CD4-positive, alpha-beta memory T cell (primary cell): ENCODE measurements at regions not wholly inside any gene's neighbourhood (a gene's known extent, or its start where the extent isn't known, plus 50 kb on each side); places are given as distances from the start of the nearest gene placed in this dataset.

ENCODE experiments used
- CTCF ChIA-PET: fragments of 350-600 bp; sonication (Branson Sonifier 250); formaldehyde crosslinking; loops from one replicate; lab custom pipeline; 2021; ENCODE audit warnings: inconsistent platforms; ENCODE audit not compliant: partially characterized antibody; lab: Charles Lee
- POLR2A ChIA-PET: fragments of 350-600 bp; sonication (Branson Sonifier 250); formaldehyde crosslinking; loops from one replicate; lab custom pipeline; 2021; ENCODE audit not compliant: partially characterized antibody; lab: Charles Lee
- DNase-seq, 5 donors: peaks; one replicate each; pipeline versions ENCODE4 v3.0.0 to v3.0.0-alpha.2; 2020 to 2022; ENCODE audit warnings: mixed read lengths in 1 of 5
- H3K27ac ChIP-seq: one replicate; pipeline ENCODE4 v1.7.0; 2013; ENCODE audit warnings: low read depth, low read length
- H3K27me3 ChIP-seq: 2 replicates; pipeline ENCODE4 v1.7.0; 2013; ENCODE audit warnings: mild to moderate bottlenecking, low read length, moderate library complexity; ENCODE audit not compliant: insufficient read depth
- H3K36me3 ChIP-seq: 2 replicates; pipeline ENCODE4 v1.7.0; 2013; ENCODE audit warnings: mild to moderate bottlenecking, low read length, moderate library complexity; ENCODE audit not compliant: insufficient read depth
- H3K4me1 ChIP-seq: 2 replicates; pipeline ENCODE4 v1.7.0; 2013; ENCODE audit warnings: mild to moderate bottlenecking, low read length, moderate library complexity; ENCODE audit not compliant: insufficient read depth
- H3K4me3 ChIP-seq, 2 donors: one replicate each; pipeline ENCODE4 v1.7.0; 2013; ENCODE audit warnings: low read length in 2 of 2, mild to moderate bottlenecking in 1 of 2
- H3K9me3 ChIP-seq, 2 donors: one replicate each; pipeline ENCODE4 v1.7.0; 2013; ENCODE audit warnings: low read length in 2 of 2, control low read depth in 1 of 2; ENCODE audit not compliant: control insufficient read depth in 1 of 2
- H3K27ac Mint-ChIP-seq, 7 donors: one replicate each; pipeline ENCODE4 v1.8.0; 2020 to 2021; ENCODE audit warnings: mixed read lengths in 7 of 7, mild to moderate bottlenecking in 6 of 7, inconsistent platforms in 3 of 7, moderate library complexity in 3 of 7
- H3K27me3 Mint-ChIP-seq, 2 donors: one replicate each; pipeline ENCODE4 v1.8.0; 2020 to 2021; ENCODE audit warnings: mixed read lengths in 2 of 2
- H3K36me3 Mint-ChIP-seq, 2 donors: one replicate each; pipeline ENCODE4 v1.8.0; 2020 to 2021; ENCODE audit warnings: mixed read lengths in 2 of 2, inconsistent platforms in 1 of 2, mild to moderate bottlenecking in 1 of 2
- H3K4me1 Mint-ChIP-seq, 4 donors: one replicate each; pipeline ENCODE4 v1.8.0; 2020 to 2021; ENCODE audit warnings: mixed read lengths in 4 of 4, mild to moderate bottlenecking in 1 of 4
- H3K4me3 Mint-ChIP-seq, 8 donors: one replicate each; pipeline ENCODE4 v1.8.0; 2020 to 2021; ENCODE audit warnings: mixed read lengths in 8 of 8, mild to moderate bottlenecking in 7 of 8, moderate library complexity in 6 of 8, inconsistent platforms in 3 of 8
- H3K9me3 Mint-ChIP-seq, 8 donors: one replicate each; pipeline ENCODE4 v1.8.0; 2020 to 2021; ENCODE audit warnings: mixed read lengths in 8 of 8, mild to moderate bottlenecking in 5 of 8, inconsistent platforms in 3 of 8, moderate library complexity in 1 of 8
- intact Hi-C: fragments of 100-400 bp; cut with micrococcal nuclease; formaldehyde crosslinking; loops from one replicate; pipeline ENCODE4 v1.15.1; 2023

DNA sequence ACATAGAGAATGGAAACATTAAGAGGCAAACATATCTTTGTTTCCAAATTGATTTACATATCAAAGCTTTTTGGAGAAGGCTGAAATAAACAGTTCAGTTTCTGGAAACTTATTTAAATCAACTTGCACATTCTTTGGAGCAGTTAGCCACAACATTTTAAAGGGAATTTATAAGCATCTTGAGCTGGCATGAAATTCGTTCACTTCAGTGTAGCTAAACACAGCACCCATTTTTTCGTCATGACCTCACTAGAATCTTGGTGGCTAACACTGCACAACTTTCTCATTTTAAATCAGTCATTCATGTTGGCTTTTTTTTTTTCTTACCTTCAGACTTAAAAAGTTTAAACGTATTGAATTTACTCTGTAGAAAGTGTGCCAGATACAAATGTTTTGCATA is 1139.9 kb upstream of the FLRT2 start:
- DNase-seq: no peak
- Mint-ChIP-seq H3K4me3 (no peak overlapping the region), H3K36me3 (no peaks in the 10 kb centered on the region), H3K9me3 (peaks cover 2 to 33% (median 17%) of the 10 kb centered on the region in 8 donors), H3K4me1 (no peaks in the 10 kb centered on the region), H3K27ac (no peak overlapping the region), H3K27me3 (no peaks in the 10 kb centered on the region)
- no peaks in the 10 kb centered on the region for H3K4me1 ChIP-seq
- ChIA-PET POLR2A (no interaction called here), CTCF (no interaction called here)
- H3K36me3 ChIP-seq: no peaks in the 10 kb centered on the region
- no peak overlapping the region for H3K27ac ChIP-seq
- intact Hi-C loops: no loop called here
- no peaks in the 10 kb centered on the region for H3K9me3 ChIP-seq
- H3K27me3 ChIP-seq: no peaks in the 10 kb centered on the region
- no peak overlapping the region for H3K4me3 ChIP-seq

DNA sequence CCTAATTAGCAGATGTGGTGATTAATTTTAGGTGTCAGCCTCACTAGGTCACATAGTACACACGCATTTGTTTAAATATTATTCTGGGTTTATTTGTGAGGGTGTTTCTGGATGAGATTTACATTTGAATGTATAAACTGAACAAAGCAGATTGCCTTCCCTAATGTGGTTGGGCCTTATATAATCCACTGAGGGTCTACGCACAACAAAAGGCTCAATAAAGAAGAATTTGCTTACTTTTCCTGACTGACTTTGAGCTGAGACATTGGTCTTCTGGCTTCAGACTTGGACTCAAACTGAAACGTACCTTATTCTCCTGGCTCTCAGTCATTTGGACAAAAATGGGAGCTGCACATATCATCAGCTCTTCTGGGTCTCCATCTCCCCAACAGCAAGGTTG is 1132.3 kb upstream of the FLRT2 start:
- CTCF ChIA-PET: no interaction called here
- H3K9me3 Mint-ChIP-seq: peaks cover 0 to 24% (median 20%) of the 10 kb centered on the region in 8 donors
- H3K27ac Mint-ChIP-seq: no peak overlapping the region
- Histone ChIP-seq H3K27me3 (no peaks in the 10 kb centered on the region), H3K4me3 (no peak overlapping the region), H3K27ac (no peak overlapping the region), H3K9me3 (peaks cover 0 to 5% of the 10 kb centered on the region in 2 donors), H3K4me1 (no peaks in the 10 kb centered on the region), H3K36me3 (no peaks in the 10 kb centered on the region)
- no peak for DNase-seq
- POLR2A ChIA-PET: no interaction called here
- H3K27me3 Mint-ChIP-seq: no peaks in the 10 kb centered on the region
- no peak overlapping the region for H3K4me3 Mint-ChIP-seq
- H3K36me3 Mint-ChIP-seq: no peaks in the 10 kb centered on the region
- intact Hi-C loops: no loop called here
- H3K4me1 Mint-ChIP-seq: no peaks in the 10 kb centered on the region

- Histone ChIP-seq H3K4me3 (no peak overlapping the region), H3K36me3 (no peaks in the 10 kb centered on the region), H3K27ac (no peak overlapping the region), H3K4me1 (no peaks in the 10 kb centered on the region), H3K9me3 (peaks cover 0 to 5% of the 10 kb centered on the region in 2 donors), H3K27me3 (no peaks in the 10 kb centered on the region)
- no peaks in the 10 kb centered on the region for H3K4me1 Mint-ChIP-seq
- no peaks in the 10 kb centered on the region for H3K27me3 Mint-ChIP-seq
- POLR2A ChIA-PET: no interaction called here
- H3K4me3 Mint-ChIP-seq: no peak overlapping the region
- no peaks in the 10 kb centered on the region for H3K36me3 Mint-ChIP-seq
- CTCF ChIA-PET: no interaction called here
- DNase-seq: no peak
- intact Hi-C loops: no loop called here
- peaks cover 0 to 23% (median 19%) of the 10 kb centered on the region in 8 donors for H3K9me3 Mint-ChIP-seq
- H3K27ac Mint-ChIP-seq: no peak overlapping the region
Observed at GRCh38 chr14:84399296-84399910, 1130.5 kb upstream of the FLRT2 start.

- Mint-ChIP-seq H3K27ac (no peak overlapping the region), H3K27me3 (no peaks in the 10 kb centered on the region), H3K4me3 (no peak overlapping the region), H3K9me3 (peaks cover 0 to 20% (median 14%) of the 10 kb centered on the region in 8 donors), H3K36me3 (no peaks in the 10 kb centered on the region), H3K4me1 (no peaks in the 10 kb centered on the region)
- DNase-seq: no peak
- CTCF ChIA-PET: no interaction called here
- peaks cover 0 to 5% of the 10 kb centered on the region in 2 donors for H3K9me3 ChIP-seq
- no peak overlapping the region for H3K27ac ChIP-seq
- H3K4me1 ChIP-seq: no peaks in the 10 kb centered on the region
- no peak overlapping the region for H3K4me3 ChIP-seq
- H3K36me3 ChIP-seq: no peaks in the 10 kb centered on the region
- no peaks in the 10 kb centered on the region for H3K27me3 ChIP-seq
- POLR2A ChIA-PET: no interaction called here
- intact Hi-C loops: no loop called here
Observed at GRCh38 chr14:84401631-84402030, 1128.3 kb upstream of the FLRT2 start.

DNA sequence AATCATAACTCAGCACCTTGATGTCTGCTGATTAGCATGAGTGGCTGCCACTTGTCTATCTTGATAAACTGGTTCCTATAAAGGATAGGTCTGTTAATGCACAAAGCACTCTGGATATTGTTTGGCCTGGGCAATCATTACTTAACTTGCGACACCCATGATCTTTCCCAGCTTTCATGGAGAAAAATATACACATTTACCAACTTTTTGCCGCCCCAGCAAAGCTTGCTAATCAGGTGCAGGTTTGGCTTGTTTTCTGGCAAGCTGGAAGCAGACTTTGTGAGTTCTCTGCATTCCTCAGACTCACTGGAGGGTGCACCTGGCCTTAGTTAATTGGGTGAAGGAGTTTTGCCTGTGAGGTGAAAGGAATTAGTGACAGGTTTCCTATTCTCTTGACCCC is 1126.4 kb upstream of the FLRT2 start:
- no peaks in the 10 kb centered on the region for H3K36me3 Mint-ChIP-seq
- intact Hi-C loops: no loop called here
- H3K9me3 Mint-ChIP-seq: peaks cover 0 to 20% (median 12%) of the 10 kb centered on the region in 8 donors
- no peaks in the 10 kb centered on the region for H3K27me3 ChIP-seq
- ChIA-PET CTCF (no interaction called here), POLR2A (no interaction called here)
- H3K4me1 Mint-ChIP-seq: no peaks in the 10 kb centered on the region
- H3K4me1 ChIP-seq: no peaks in the 10 kb centered on the region
- no peaks in the 10 kb centered on the region for H3K36me3 ChIP-seq
- no peak overlapping the region for H3K27ac ChIP-seq
- H3K4me3 Mint-ChIP-seq: no peak overlapping the region
- H3K9me3 ChIP-seq: peaks cover 0 to 5% of the 10 kb centered on the region in 2 donors
- no peak for DNase-seq
- no peak overlapping the region for H3K27ac Mint-ChIP-seq
- no peak overlapping the region for H3K4me3 ChIP-seq
- H3K27me3 Mint-ChIP-seq: no peaks in the 10 kb centered on the region

- intact Hi-C loops: no loop called here
- Mint-ChIP-seq H3K4me1 (no peaks in the 10 kb centered on the region), H3K4me3 (no peak overlapping the region), H3K27ac (no peak overlapping the region), H3K9me3 (peaks cover 0 to 18% (median 12%) of the 10 kb centered on the region in 8 donors), H3K36me3 (no peaks in the 10 kb centered on the region), H3K27me3 (no peaks in the 10 kb centered on the region)
- Histone ChIP-seq H3K4me3 (no peak overlapping the region), H3K36me3 (no peaks in the 10 kb centered on the region), H3K9me3 (peaks cover 0 to 5% of the 10 kb centered on the region in 2 donors), H3K4me1 (no peaks in the 10 kb centered on the region), H3K27me3 (no peaks in the 10 kb centered on the region), H3K27ac (no peak overlapping the region)
- no peak for DNase-seq
- ChIA-PET CTCF (interaction anchor here (0.6 kb wide), 1 partner anchor 27 kb away, joined by 4 read pairs; no protein-coding TSS in a partner anchor), POLR2A (no interaction called here)
Observed at GRCh38 chr14:84404246-84404645, 1125.7 kb upstream of the FLRT2 start.

DNA sequence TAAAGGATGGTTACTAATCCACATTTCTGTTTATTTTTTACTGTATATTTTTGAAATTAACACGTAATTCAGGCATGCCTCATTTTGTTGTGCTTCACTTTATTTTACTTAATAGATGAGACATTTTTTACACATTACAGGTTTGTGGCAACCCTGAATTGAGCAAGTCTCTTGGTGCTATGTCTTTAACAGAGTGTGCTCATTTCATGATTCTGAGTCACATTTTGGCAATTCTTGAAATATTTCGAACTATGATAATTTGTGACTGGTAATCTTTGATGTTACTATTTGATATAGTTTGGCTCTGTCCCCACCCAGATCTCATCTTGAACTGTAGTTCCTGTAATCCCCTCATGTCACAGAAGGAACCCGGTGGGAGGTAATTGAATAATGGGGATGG is 1120.5 kb upstream of the FLRT2 start:
- no peaks in the 10 kb centered on the region for H3K36me3 Mint-ChIP-seq
- no peak overlapping the region for H3K27ac ChIP-seq
- H3K36me3 ChIP-seq: no peaks in the 10 kb centered on the region
- no peak overlapping the region for H3K4me3 Mint-ChIP-seq
- no peaks in the 10 kb centered on the region for H3K27me3 Mint-ChIP-seq
- POLR2A ChIA-PET: no interaction called here
- no peak overlapping the region for H3K27ac Mint-ChIP-seq
- no peak for DNase-seq
- intact Hi-C loops: no loop called here
- H3K4me1 Mint-ChIP-seq: no peaks in the 10 kb centered on the region
- H3K4me3 ChIP-seq: no peak overlapping the region
- H3K9me3 Mint-ChIP-seq: peaks cover 0 to 30% (median 14%) of the 10 kb centered on the region in 8 donors
- CTCF ChIA-PET: no interaction called here
- no peaks in the 10 kb centered on the region for H3K4me1 ChIP-seq
- H3K27me3 ChIP-seq: no peaks in the 10 kb centered on the region
- peaks cover 0 to 3% of the 10 kb centered on the region in 2 donors for H3K9me3 ChIP-seq
